Lung (tissue), 11 donors: ENCODE measurements at regions not wholly inside any gene's neighbourhood (a gene's known extent, or its start where the extent isn't known, plus 50 kb on each side); places are given as distances from the start of the nearest gene placed in this dataset.

ENCODE experiments used
- ATAC-seq: fragments of 200-7000 bp; cut with Tn5 transposase; one replicate; pipeline ENCODE4 v1.9.1; 2020; ENCODE audit warnings: moderate number of reproducible peaks; ENCODE audit not compliant: insufficient read depth, low FRiP score
- DNase-seq, 3 donors: peaks; one replicate each; pipeline ENCODE4 v3.0.0-alpha.2; 2013 to 2017
- H3K27ac ChIP-seq, 2 donors: one replicate each; pipeline ENCODE4 v1.5.1; 2013; ENCODE audit warnings: mild to moderate bottlenecking in 2 of 2, moderate library complexity in 2 of 2, control low read depth in 1 of 2, inconsistent platforms in 1 of 2, low read depth in 1 of 2, low read length in 1 of 2
- H3K27me3 ChIP-seq, 3 donors: one replicate each; pipeline ENCODE4 v1.5.1; 2013; ENCODE audit warnings: low read length in 2 of 3; ENCODE audit not compliant: control insufficient read depth in 3 of 3, insufficient read depth in 3 of 3
- H3K36me3 ChIP-seq, 4 donors: one replicate each; pipeline ENCODE4 v1.5.1; 2013; ENCODE audit warnings: low read length in 4 of 4, mild to moderate bottlenecking in 1 of 4, moderate library complexity in 1 of 4; ENCODE audit not compliant: control insufficient read depth in 4 of 4, insufficient read depth in 4 of 4
- H3K4me1 ChIP-seq, 5 donors: one replicate each; pipeline ENCODE4 v1.5.1; 2013; ENCODE audit warnings: low read length in 5 of 5, mild to moderate bottlenecking in 2 of 5, moderate library complexity in 1 of 5; ENCODE audit not compliant: control insufficient read depth in 5 of 5, insufficient read depth in 5 of 5
- H3K4me3 ChIP-seq: one replicate; pipeline ENCODE4 v1.5.1; 2013; ENCODE audit warnings: mild to moderate bottlenecking, control low read depth, moderate library complexity
- H3K9ac ChIP-seq, 2 donors: one replicate each; pipeline ENCODE4 v1.5.1; 2013; ENCODE audit warnings: low read length in 2 of 2, control low read depth in 1 of 2; ENCODE audit not compliant: insufficient read depth in 1 of 2
- H3K9me3 ChIP-seq, 4 donors: one replicate each; pipeline ENCODE4 v1.5.1; 2013; ENCODE audit warnings: low read length in 3 of 4, mild to moderate bottlenecking in 1 of 4, moderate library complexity in 1 of 4; ENCODE audit not compliant: control insufficient read depth in 4 of 4, insufficient read depth in 3 of 4
- WGBS, 2 donors: extraction: QIAGEN DNeasy Blood & Tissue Kit; methylation state at CpG; one replicate each; pipeline ENCODE4 v1.1.7; 2013; 5-methylcytosine and 5-hydroxymethylcytosine counted together
- TF ChIP-seq, protein P1 (sequence below): IDR thresholded peaks from 2 replicates; pipeline ENCODE4 v1.5.1; 2012; ENCODE audit warnings: mild to moderate bottlenecking; ENCODE audit errors: control extremely low read depth, extremely low read depth
- donor health status: control.
- donor health status: control.
- donor health status: Bipolar disorder and iron deficiency.
- donor health status: healthy.
- donor health status: DM: yes; HTN: yes; CAD: no.

DNA sequence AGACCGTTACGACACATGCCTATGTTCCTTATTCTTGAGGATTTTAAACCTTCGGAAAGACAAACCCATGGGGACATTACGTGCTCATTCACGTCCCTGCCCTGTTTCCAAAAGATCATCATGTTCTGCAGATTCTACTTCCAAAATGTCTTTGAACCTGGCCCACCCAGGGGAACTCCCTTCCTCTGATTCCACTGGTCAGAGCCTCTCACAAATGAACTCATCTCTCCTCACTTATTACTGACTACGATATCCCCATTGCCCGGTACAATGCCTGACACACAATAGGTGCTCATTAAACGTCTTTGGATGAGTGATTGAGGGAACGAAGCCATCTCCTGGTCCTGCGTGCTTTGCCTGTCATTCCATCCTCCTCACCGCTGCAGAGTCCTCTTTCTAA, 168.3 kb upstream of the RNF32 start:
- Histone ChIP-seq H3K9ac (no peak overlapping the region), H3K4me3 (no peak overlapping the region), H3K9me3 (peaks cover 0 to 2% (median 0%) of the 10 kb centered on the region in 4 donors), H3K27ac (no peak overlapping the region), H3K4me1 (peaks cover 0 to 6% (median 0%) of the 10 kb centered on the region in 5 donors), H3K27me3 (no peaks in the 10 kb centered on the region), H3K36me3 (no peaks in the 10 kb centered on the region)
- TF ChIP-seq, protein P1, sequence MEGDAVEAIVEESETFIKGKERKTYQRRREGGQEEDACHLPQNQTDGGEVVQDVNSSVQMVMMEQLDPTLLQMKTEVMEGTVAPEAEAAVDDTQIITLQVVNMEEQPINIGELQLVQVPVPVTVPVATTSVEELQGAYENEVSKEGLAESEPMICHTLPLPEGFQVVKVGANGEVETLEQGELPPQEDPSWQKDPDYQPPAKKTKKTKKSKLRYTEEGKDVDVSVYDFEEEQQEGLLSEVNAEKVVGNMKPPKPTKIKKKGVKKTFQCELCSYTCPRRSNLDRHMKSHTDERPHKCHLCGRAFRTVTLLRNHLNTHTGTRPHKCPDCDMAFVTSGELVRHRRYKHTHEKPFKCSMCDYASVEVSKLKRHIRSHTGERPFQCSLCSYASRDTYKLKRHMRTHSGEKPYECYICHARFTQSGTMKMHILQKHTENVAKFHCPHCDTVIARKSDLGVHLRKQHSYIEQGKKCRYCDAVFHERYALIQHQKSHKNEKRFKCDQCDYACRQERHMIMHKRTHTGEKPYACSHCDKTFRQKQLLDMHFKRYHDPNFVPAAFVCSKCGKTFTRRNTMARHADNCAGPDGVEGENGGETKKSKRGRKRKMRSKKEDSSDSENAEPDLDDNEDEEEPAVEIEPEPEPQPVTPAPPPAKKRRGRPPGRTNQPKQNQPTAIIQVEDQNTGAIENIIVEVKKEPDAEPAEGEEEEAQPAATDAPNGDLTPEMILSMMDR, result no peak
- WGBS, 2 donors, result 91 to 94% methylated on average over 11 of the region's 11 CpGs
- no peak for DNase-seq
- no peak for ATAC-seq

DNA sequence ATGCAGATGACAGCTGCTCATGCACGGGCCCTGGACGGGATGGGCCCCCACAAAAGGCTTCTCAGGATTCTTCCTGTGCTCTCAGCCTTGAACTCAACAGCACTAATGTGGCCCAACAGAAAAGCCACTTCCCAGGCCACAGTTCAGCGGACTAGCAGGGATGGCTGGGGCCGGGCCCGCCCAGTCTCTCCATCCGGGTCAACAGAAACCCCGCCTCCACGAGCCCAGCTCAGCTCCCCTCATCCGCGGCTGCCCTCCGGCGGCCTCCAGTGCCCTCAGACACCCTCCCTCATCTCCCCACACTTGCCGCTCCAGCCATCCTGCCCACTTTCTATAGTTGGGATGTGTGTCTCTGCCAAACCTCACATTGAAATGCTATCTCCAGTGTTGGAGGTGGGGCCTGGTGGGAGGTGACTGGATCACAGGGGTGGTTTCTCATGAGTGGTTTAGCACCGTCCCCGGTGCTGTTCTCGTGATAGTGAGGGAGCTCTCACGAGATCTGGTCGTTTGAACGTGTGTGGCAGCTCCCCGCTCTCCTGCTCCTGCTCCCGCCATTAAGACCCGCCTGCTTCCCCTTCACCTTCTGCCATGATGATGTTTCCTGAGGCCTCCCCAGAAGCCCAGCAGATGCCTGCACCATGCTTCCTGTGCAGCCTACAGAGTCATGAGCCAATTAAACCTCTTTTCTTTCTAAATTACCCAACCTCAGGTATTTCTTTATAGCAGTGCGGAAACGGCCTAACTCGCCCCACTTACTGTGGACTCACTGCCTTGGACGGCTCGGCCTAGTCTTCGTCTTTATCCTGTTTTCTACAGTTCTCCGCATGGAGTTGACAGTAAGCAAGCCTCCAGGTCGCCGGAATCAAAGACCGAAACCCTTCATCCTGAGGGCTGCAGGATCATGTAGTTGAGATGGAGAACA, 169.9 kb upstream of the RNF32 start:
- TF ChIP-seq, protein P1, result no peak
- H3K36me3 ChIP-seq, result no peaks in the 10 kb centered on the region
- no peak overlapping the region for H3K9ac ChIP-seq
- H3K9me3 ChIP-seq, result peaks cover 0 to 2% (median 0%) of the 10 kb centered on the region in 4 donors
- DNase-seq (no peak), ATAC-seq (no peak)
- no peak overlapping the region for H3K27ac ChIP-seq
- no peaks in the 10 kb centered on the region for H3K27me3 ChIP-seq
- no peak overlapping the region for H3K4me3 ChIP-seq
- whole genome bisulfite sequencing, 2 donors, result 95 to 96% methylated on average over 32 of the region's 32 CpGs
- H3K4me1 ChIP-seq, result peaks cover 0 to 6% (median 0%) of the 10 kb centered on the region in 5 donors

DNA sequence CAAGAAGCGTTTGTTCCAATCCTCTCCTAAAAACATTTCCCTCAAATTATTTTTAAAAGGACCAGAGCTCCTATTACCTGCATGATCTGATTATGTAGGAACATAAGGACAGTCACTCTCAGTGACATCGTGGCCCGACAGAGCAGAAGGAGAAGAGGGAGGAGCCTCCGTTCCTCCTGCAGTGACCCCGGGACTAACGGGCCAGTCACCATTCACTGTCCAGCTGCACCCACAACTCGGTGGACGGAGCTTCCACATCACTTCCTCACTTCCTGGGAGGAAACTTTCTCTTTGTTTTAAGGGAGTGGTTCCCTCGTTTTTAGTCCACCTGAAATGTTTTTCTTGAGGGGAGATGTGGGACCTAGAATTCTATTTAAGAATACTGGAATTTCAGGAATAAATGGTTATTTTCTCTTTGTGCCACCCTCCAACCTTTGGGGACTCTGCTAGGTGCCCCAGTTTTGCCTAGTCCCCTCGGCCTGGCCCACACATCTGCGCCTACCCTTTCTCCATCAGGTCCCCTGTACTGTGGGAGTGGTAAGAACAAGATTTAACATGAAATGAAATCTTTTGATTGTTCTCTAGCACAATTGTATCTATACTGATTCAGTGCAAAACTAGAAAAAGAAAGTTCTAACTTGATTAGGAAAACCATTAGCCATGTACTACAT, 173.5 kb upstream of the RNF32 start:
- H3K9me3 ChIP-seq, result peaks cover 0 to 2% (median 0%) of the 10 kb centered on the region in 4 donors
- H3K27ac ChIP-seq, result no peak overlapping the region
- no peak for ATAC-seq
- WGBS, 2 donors, result 57 to 62% methylated on average over 11 of the region's 11 CpGs
- H3K4me1 ChIP-seq, result peaks cover 0 to 9% (median 0%) of the 10 kb centered on the region in 5 donors
- TF ChIP-seq, protein P1, result no peak
- no peaks in the 10 kb centered on the region for H3K36me3 ChIP-seq
- H3K27me3 ChIP-seq, result no peaks in the 10 kb centered on the region
- H3K9ac ChIP-seq, result no peak overlapping the region
- no peak overlapping the region for H3K4me3 ChIP-seq
- no peak for DNase-seq
